HG02884 (cell line): ENCODE measurements at regions not wholly inside any gene's neighbourhood (a gene's known extent, or its start where the extent isn't known, plus 50 kb on each side); places are given as distances from the start of the nearest gene placed in this dataset.
"Not testable (repeated sequence)": the region's sequence is repeated elsewhere in the genome, so short reads cannot be mapped to it uniquely, and the experiment has no call there.

Experiments
- ATAC-seq: cut with Tn5 transposase; IDR thresholded peaks from one replicate; pipeline ENCODE4 v1.9.1; 2021; ENCODE audit warnings: mild to moderate bottlenecking, moderate library complexity; ENCODE audit not compliant: unreplicated experiment

GRCh38 chr2:35606394-35606793 is 749.2 kb upstream of the CRIM1 start:
- no peak for ATAC-seq

- ATAC-seq, result no peak
These were observed 757.3 kb upstream of the CRIM1 start for GRCh38 chr2:35598310-35598709.

- ATAC-seq, result no peak
These were observed 763.7 kb upstream of the CRIM1 start for GRCh38 chr2:35591886-35592285.

GRCh38 chr2:35585972-35586371 is 769.6 kb upstream of the CRIM1 start:
- ATAC-seq, result no peak

- no peak for ATAC-seq
These were observed 772.9 kb upstream of the CRIM1 start for GRCh38 chr2:35582637-35583036.

- no peak for ATAC-seq
These were observed 774.6 kb upstream of the CRIM1 start for GRCh38 chr2:35580956-35581355.

- not testable (repeated sequence) for ATAC-seq
These were observed 787.0 kb upstream of the CRIM1 start for GRCh38 chr2:35568574-35568973.

GRCh38 chr2:35562488-35562887 is 793.1 kb upstream of the CRIM1 start:
- ATAC-seq, result no peak

- ATAC-seq, result no peak
These were observed 807.4 kb upstream of the CRIM1 start for GRCh38 chr2:35548171-35548570.

- no peak for ATAC-seq
These were observed 810.3 kb upstream of the CRIM1 start for GRCh38 chr2:35545301-35545700.

GRCh38 chr2:35538796-35539195 is 816.8 kb upstream of the CRIM1 start:
- no peak for ATAC-seq

- ATAC-seq, result no peak
These were observed 824.9 kb upstream of the CRIM1 start for GRCh38 chr2:35530615-35531135.

- no peak for ATAC-seq
These were observed 828.8 kb upstream of the CRIM1 start for GRCh38 chr2:35526741-35527140.

GRCh38 chr2:35522450-35522849 is 833.1 kb upstream of the CRIM1 start:
- no peak for ATAC-seq

- ATAC-seq, result no peak
These were observed 844.9 kb upstream of the CRIM1 start for GRCh38 chr2:35510636-35511035.

GRCh38 chr2:35508601-35509000 is 847.0 kb upstream of the CRIM1 start:
- ATAC-seq, result no peak

GRCh38 chr2:35504419-35504818 is 851.2 kb upstream of the CRIM1 start:
- ATAC-seq, result no peak

GRCh38 chr2:35503738-35504199 is 851.8 kb upstream of the CRIM1 start:
- ATAC-seq, result no peak

- ATAC-seq, result no peak
These were observed 852.3 kb upstream of the CRIM1 start for GRCh38 chr2:35503311-35503710.

- no peak for ATAC-seq
These were observed 854.5 kb upstream of the CRIM1 start for GRCh38 chr2:35501076-35501475.

- no peak for ATAC-seq
These were observed 859.6 kb upstream of the CRIM1 start for GRCh38 chr2:35496022-35496421.

- no peak for ATAC-seq
These were observed 860.4 kb upstream of the CRIM1 start for GRCh38 chr2:35495182-35495581.

- not testable (repeated sequence) for ATAC-seq
These were observed 877.5 kb upstream of the CRIM1 start for GRCh38 chr2:35478121-35478520.
